Adrenal gland (tissue), 9 donors: ENCODE measurements at regions not wholly inside any gene's neighbourhood (a gene's known extent, or its start where the extent isn't known, plus 50 kb on each side); places are given as distances from the start of the nearest gene placed in this dataset.

ENCODE experiments used
- DNase-seq, 7 donors: peaks; one replicate each; pipeline ENCODE4 v3.0.0-alpha.2; 2019 to 2020
- H3K27ac ChIP-seq, 5 donors: fragments of 200-600 bp; sonication (generic) in 4 of 5; 1 replicate in 3 of 5; 2 replicates in 2 of 5; pipeline versions ENCODE4 v1.5.1 to v1.8.0; 2016 to 2020; ENCODE audit warnings: mild to moderate bottlenecking in 1 of 5
- H3K27me3 ChIP-seq: fragments of 200-600 bp; 2 replicates; pipeline ENCODE4 v1.8.0; 2021
- H3K36me3 ChIP-seq, 2 donors: fragments of 200-600 bp; replicated peaks in 1 of 2; 1 replicate in 1 of 2; 2 replicates in 1 of 2; pipeline versions ENCODE4 v1.5.1 to v1.8.0; 2018 to 2022
- H3K4me1 ChIP-seq, 2 donors: fragments of 200-600 bp; replicated peaks in 1 of 2; 1 replicate in 1 of 2; 2 replicates in 1 of 2; pipeline versions ENCODE4 v1.5.1 to v1.8.0; 2018 to 2021
- H3K4me3 ChIP-seq, 4 donors: fragments of 200-600 bp; sonication (generic) in 3 of 4; one replicate each; pipeline ENCODE4 v1.5.1; 2016 to 2018
- H3K9me3 ChIP-seq, 3 donors: fragments of 200-600 bp; sonication (generic) in 1 of 3; replicated peaks in 1 of 3; 1 replicate in 2 of 3; 2 replicates in 1 of 3; pipeline versions ENCODE4 v1.5.1 to v1.8.0; 2016 to 2021
- CTCF ChIP-seq, 6 experiments: fragments of 450-650 bp in 4 of 6; fragments of 200-600 bp in 2 of 6; sonication (generic) in 1 of 6; IDR thresholded peaks; 1 replicate in 5 of 6; 2 replicates in 1 of 6; pipeline versions ENCODE4 v1.5.1 to v1.8.0; 2016 to 2021; ENCODE audit warnings: antibody characterized with exemption in 6 of 6, mild to moderate bottlenecking in 2 of 6, moderate library complexity in 1 of 6
- POLR2A ChIP-seq, 2 donors: fragments of 450-650 bp; IDR thresholded peaks; one replicate each; pipeline ENCODE4 v1.6.1; 2017; ENCODE audit warnings: antibody characterized with exemption in 2 of 2, mild to moderate bottlenecking in 2 of 2, moderate library complexity in 1 of 2
- WGBS, 4 donors: extraction: QIAGEN DNeasy Blood & Tissue Kit in 2 of 4; methylation state at CpG; one replicate each; pipeline versions ENCODE4 v1.1.5 to v1.1.7; 2013 to 2017; 5-methylcytosine and 5-hydroxymethylcytosine counted together
- intact Hi-C, 2 donors: fragments of 100-400 bp; cut with DNase I; formaldehyde crosslinking; loops; one replicate each; pipeline versions ENCODE4 v1.14.1 to v1.15.0; 2022 to 2023
- donor health status: healthy with polysubstance abuse.
- donor health status: Bipolar disorder and iron deficiency.
- donor health status: DM: yes; HTN: yes; CAD: no.
- donor health status: DM: no; HTN: no; CAD: no.
- donor health status: DM: no; HTN: no; CAD: no.

GRCh38 chr1:189538271-189538670 is 939.4 kb downstream of the BRINP3 start:
- Histone ChIP-seq H3K4me3 (no peak overlapping the region), H3K4me1 (no peaks in the 10 kb centered on the region), H3K27me3 (no peaks in the 10 kb centered on the region), H3K9me3 (no peaks in the 10 kb centered on the region), H3K27ac (no peak overlapping the region), H3K36me3 (no peaks in the 10 kb centered on the region)
- 49 to 68% (median 54%) methylated on average over 2 of the region's 2 CpGs for WGBS, 4 donors
- TF ChIP-seq CTCF (IDR thresholded peaks at IDR 0.05) (no peak), POLR2A (IDR thresholded peaks at IDR 0.05) (no peak)
- intact Hi-C loops = no loop called here
- no peak for DNase-seq

DNA sequence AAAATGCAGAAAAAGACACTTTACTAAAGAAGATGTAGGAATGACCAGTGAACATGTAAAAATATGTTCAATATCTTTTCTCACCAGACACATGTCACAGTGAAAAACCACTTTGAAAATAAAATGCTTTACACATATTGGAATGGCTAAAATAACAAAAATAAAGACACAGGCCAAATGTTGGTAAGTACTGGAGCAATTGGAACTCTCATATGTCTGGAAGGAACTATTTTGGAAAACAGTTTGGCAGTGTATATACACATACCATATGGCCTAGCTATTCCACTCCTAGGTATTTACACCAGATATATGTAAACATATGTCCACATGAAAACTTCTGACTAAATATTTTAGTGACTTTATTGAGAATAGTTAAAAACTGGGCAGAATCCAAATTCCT is 927.2 kb downstream of the BRINP3 start:
- no peaks in the 10 kb centered on the region for H3K36me3 ChIP-seq
- no peaks in the 10 kb centered on the region for H3K4me1 ChIP-seq
- no peak overlapping the region for H3K27ac ChIP-seq
- TF ChIP-seq POLR2A (IDR thresholded peaks at IDR 0.05) (no peak), CTCF (IDR thresholded peaks at IDR 0.05) (no peak)
- intact Hi-C loops = no loop called here
- H3K4me3 ChIP-seq = no peak overlapping the region
- H3K9me3 ChIP-seq = no peaks in the 10 kb centered on the region
- no peaks in the 10 kb centered on the region for H3K27me3 ChIP-seq
- DNase-seq = no peak

DNA sequence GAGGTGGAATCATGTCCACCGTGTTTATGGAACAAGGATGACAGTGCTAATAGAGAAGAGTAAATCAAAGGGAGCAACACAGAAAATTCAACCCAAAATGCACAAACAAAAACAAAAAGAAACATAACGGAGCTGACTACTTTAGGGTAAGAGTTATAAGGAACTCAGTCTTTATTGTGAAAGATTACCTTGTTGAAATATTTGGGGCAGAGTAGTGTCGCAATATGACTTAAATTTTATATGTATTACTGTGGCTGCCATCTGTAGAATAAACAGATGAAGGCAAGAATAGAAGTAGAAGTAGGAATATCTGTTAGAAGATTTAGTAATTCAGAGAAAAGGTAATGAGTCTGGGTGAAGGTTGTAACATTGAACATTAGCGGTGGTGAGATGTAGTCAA is 913.9 kb downstream of the BRINP3 start:
- TF ChIP-seq POLR2A (IDR thresholded peaks at IDR 0.05) = no peak
- no peak for TF ChIP-seq CTCF (IDR thresholded peaks at IDR 0.05)
- Histone ChIP-seq H3K36me3 (no peaks in the 10 kb centered on the region), H3K27me3 (no peaks in the 10 kb centered on the region), H3K4me3 (no peak overlapping the region), H3K4me1 (no peaks in the 10 kb centered on the region), H3K27ac (no peak overlapping the region), H3K9me3 (peaks cover 0 to 6% (median 0%) of the 10 kb centered on the region in 3 donors)
- DNase-seq = no peak
- intact Hi-C loops = no loop called here
- WGBS, 4 donors = 84 to 90% (median 87%) methylated on average over 4 of the region's 4 CpGs

DNA sequence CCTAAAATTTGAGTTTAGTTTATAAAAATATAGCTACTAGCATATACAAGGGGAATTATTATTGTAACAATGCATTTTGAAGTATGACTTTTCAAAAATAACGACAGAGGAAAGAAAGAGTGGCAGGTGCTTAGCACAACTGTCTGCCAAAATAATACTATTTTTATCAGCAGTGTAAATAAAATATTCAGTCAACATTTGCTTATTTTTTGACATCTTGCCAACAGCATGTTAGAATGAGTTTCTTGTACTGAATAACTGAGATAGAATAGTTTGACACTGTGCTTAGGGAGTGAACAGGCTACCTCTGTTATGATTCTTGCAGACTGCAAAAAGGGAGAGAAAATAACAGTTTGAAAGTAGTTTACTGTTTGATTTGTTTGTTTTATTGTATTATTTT is 909.8 kb downstream of the BRINP3 start:
- H3K36me3 ChIP-seq = no peaks in the 10 kb centered on the region
- DNase-seq = no peak
- H3K4me3 ChIP-seq = no peak overlapping the region
- TF ChIP-seq CTCF (IDR thresholded peaks at IDR 0.05) (no peak), POLR2A (IDR thresholded peaks at IDR 0.05) (no peak)
- H3K27me3 ChIP-seq = no peaks in the 10 kb centered on the region
- H3K27ac ChIP-seq = no peak overlapping the region
- peaks cover 0 to 6% (median 0%) of the 10 kb centered on the region in 3 donors for H3K9me3 ChIP-seq
- no peaks in the 10 kb centered on the region for H3K4me1 ChIP-seq
- 43 to 50% (median 44%) methylated on average over 1 of the region's 1 CpG for WGBS, 4 donors
- intact Hi-C loops = no loop called here
